ENCODE measurements at regions not wholly inside any gene's neighbourhood (a gene's known extent, or its start where the extent isn't known, plus 50 kb on each side); places are given as distances from the start of the nearest gene placed in this dataset.

DNA sequence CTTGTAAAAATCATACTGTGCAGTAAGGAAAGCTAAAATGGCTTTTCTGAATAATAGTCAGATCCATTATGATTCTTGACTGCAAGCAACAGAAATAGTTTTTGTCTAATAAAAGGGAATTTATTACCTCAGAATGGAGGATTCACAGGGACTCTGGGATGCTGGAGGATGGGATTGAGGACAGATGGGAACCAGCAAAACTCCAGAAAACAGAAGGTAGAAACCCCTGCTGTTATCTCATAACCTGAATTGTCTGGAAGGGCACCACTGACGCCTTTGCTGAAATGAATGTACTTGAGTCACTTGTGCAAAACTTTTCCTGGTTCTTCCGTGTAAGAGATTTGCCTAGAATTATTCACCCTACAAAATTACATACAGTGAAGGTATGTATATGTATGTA is 58.6 kb upstream of the DMAC1 start:
- Mint-ChIP-seq H3K27me3 (ENCODE audit: low read depth, poor library complexity) (peaks cover 3% of the 10 kb centered on the region), H3K9me3 (peaks cover 6% of the 10 kb centered on the region), H3K36me3 (ENCODE audit: low read depth) (no peaks in the 10 kb centered on the region), H3K27ac (no peak overlapping the region), H3K4me1 (peaks cover 7% of the 10 kb centered on the region), H3K4me3 (no peak overlapping the region)
- DNase-seq, result no peak
- TF ChIP-seq, protein P1, sequence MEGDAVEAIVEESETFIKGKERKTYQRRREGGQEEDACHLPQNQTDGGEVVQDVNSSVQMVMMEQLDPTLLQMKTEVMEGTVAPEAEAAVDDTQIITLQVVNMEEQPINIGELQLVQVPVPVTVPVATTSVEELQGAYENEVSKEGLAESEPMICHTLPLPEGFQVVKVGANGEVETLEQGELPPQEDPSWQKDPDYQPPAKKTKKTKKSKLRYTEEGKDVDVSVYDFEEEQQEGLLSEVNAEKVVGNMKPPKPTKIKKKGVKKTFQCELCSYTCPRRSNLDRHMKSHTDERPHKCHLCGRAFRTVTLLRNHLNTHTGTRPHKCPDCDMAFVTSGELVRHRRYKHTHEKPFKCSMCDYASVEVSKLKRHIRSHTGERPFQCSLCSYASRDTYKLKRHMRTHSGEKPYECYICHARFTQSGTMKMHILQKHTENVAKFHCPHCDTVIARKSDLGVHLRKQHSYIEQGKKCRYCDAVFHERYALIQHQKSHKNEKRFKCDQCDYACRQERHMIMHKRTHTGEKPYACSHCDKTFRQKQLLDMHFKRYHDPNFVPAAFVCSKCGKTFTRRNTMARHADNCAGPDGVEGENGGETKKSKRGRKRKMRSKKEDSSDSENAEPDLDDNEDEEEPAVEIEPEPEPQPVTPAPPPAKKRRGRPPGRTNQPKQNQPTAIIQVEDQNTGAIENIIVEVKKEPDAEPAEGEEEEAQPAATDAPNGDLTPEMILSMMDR (IDR thresholded peaks at IDR 0.05), result no peak

DNA sequence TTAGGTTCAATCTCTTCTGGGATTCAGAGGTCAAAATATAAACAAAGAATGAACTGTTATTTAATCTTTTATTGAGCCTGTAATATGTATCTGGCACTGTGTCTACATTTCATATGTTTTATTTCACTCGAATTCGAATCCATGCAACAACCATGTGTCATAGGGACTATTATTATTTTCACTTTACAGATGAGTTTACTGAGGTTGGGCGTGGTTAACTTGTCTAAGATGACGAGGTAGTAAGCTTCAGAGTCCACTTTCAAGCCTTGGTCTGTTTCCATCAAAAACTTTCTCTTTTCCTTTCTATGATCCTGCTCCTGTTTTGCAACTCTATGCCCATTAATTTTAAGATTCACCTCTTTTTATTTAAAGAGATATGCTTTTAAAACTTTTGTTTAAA is 55.2 kb upstream of the DMAC1 start:
- H3K36me3 Mint-ChIP-seq (ENCODE audit: low read depth), result peaks cover 4% of the 10 kb centered on the region
- TF ChIP-seq, protein P1 (IDR thresholded peaks at IDR 0.05), result no peak
- no peaks in the 10 kb centered on the region for H3K4me1 Mint-ChIP-seq
- no peak overlapping the region for H3K4me3 Mint-ChIP-seq
- H3K9me3 Mint-ChIP-seq, result no peaks in the 10 kb centered on the region
- H3K27me3 Mint-ChIP-seq (ENCODE audit: low read depth, poor library complexity), result peaks cover 3% of the 10 kb centered on the region
- no peak overlapping the region for H3K27ac Mint-ChIP-seq
- DNase-seq, result no peak

Measured in nephron progenitor cell (in vitro differentiated cells).